GM12891 (cell line): ENCODE measurements at regions not wholly inside any gene's neighbourhood (a gene's known extent, or its start where the extent isn't known, plus 50 kb on each side); places are given as distances from the start of the nearest gene placed in this dataset.

Experiments
- DNase-seq: peaks from one replicate; pipeline ENCODE4 v3.0.0; 2011; ENCODE audit warnings: low spot score; ENCODE audit not compliant: insufficient read length
- FAIRE-seq: peaks from 2 replicates; lab custom pipeline; 2011; peaks lifted over from hg19 to GRCh38; lab: Jason Lieb, UNC
- PAX5 ChIP-seq: IDR thresholded peaks from 2 replicates; pipeline ENCODE4 v1.6.1; 2011; ENCODE audit warnings: low read length, moderate library complexity, mild to moderate bottlenecking; ENCODE audit not compliant: insufficient read depth, severe bottlenecking
- POLR2A ChIP-seq: IDR thresholded peaks from 2 replicates; pipeline ENCODE4 v1.6.1; 2011; ENCODE audit warnings: low read depth, low read length, control low read depth
- POLR2AphosphoS5 ChIP-seq: IDR thresholded peaks from 2 replicates; pipeline ENCODE4 v1.6.1; 2011; ENCODE audit warnings: low read depth, low read length, control low read depth
- POU2F2 ChIP-seq: IDR thresholded peaks from 2 replicates; pipeline ENCODE4 v1.6.1; 2011; ENCODE audit warnings: low read depth, mild to moderate bottlenecking, control low read depth, low read length, moderate library complexity
- SPI1 ChIP-seq: IDR thresholded peaks from 2 replicates; pipeline ENCODE4 v1.6.1; 2011; ENCODE audit warnings: low read depth, low read length, control low read depth
- TAF1 ChIP-seq: IDR thresholded peaks from 2 replicates; pipeline ENCODE4 v1.6.1; 2011; ENCODE audit warnings: low read depth, low read length, control low read depth

DNA sequence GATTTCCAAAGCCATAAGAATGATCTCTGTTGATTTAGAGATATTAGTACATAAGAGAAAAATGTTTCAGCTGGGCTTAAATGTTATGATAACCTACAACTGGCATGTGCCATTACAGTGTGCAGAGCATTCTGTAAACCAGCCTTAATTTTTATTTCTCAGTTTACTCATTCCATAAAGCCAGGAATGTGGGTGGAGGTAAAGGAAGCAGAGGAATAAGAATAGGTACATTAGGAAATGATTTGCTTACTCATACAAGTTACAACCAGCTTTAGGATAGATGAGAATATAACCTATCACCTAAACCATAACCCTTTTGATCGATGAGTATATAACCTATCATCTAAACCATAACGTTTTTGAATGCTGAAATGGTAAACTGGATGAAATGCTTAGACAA, 1394.7 kb upstream of the ACVR2A start:
- DNase-seq, result no peak
- TF ChIP-seq TAF1 (no peak), SPI1 (no peak), POU2F2 (no peak), POLR2AphosphoS5 (no peak), PAX5 (no peak), POLR2A (no peak)
- no peak for FAIRE-seq

DNA sequence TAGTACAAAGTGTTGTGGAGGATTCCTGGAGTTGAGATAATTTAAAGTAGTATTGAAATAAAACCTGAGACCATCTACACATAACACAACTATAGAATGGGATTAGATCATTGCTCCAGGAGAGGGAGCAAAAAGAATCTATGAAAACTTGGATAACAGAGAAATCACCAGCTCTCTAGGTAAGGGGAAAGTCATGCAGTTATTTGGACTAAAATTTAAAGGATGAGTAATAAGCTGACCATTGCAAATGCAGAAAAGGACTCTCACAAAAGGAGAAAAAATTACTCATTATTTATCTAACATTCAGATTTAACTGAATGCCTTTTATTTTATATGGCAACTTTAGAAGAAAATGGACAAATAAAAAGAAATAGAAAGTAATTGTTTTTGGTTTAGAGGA, 1399.8 kb upstream of the ACVR2A start:
- TF ChIP-seq POU2F2 (no peak), POLR2AphosphoS5 (no peak), POLR2A (no peak), PAX5 (no peak), TAF1 (no peak), SPI1 (no peak)
- DNase-seq (no peak), FAIRE-seq (no peak)

DNA sequence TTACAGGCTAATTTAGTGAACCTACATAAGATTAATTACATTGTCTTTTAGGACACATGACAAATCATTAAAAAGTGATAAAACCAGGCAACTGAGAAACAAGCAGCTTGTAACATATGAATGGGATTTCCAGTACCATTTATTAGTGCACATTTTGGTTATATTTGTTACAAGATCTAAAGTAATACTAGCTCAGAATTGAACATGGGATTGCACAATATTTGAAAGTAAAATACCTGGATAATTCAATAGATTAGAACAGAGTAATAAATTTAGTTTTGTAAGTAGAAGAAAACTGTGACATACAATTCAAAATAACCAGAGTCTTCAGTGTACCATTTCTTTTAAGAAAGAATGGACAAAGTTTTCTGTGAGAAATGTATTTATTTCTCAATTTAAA, 1400.7 kb upstream of the ACVR2A start:
- FAIRE-seq (no peak), DNase-seq (no peak)
- no peak for TF ChIP-seq POLR2A
- TF ChIP-seq PAX5, result no peak
- no peak for TF ChIP-seq POLR2AphosphoS5
- TF ChIP-seq POU2F2, result no peak
- TF ChIP-seq SPI1, result no peak
- TF ChIP-seq TAF1, result no peak

GRCh38 chr2:146438246-146438645, 1406.6 kb upstream of the ACVR2A start:
- DNase-seq (no peak), FAIRE-seq (no peak)
- TF ChIP-seq TAF1, result no peak
- no peak for TF ChIP-seq SPI1
- no peak for TF ChIP-seq POU2F2
- TF ChIP-seq PAX5, result no peak
- no peak for TF ChIP-seq POLR2AphosphoS5
- TF ChIP-seq POLR2A, result no peak

DNA sequence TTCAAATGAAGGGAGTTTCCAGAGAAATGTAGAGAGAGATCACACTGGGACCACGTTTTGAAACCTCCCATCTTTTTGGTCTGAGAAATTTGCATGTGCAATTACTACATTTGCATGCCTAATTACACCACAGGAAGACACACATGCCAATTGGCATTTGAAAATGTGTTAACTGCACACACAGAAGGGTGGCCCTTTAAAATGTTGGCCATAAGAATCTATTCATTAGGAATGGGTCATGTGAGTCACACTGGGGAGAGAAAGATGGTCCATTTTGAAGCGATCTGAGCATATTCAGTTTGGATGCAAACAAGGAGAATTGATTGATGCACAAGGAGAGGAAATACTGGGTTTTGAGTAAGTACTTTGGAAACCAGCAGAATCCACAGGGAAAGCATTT, 1407.1 kb upstream of the ACVR2A start:
- no peak for TF ChIP-seq POLR2A
- no peak for TF ChIP-seq POU2F2
- no peak for TF ChIP-seq SPI1
- TF ChIP-seq TAF1, result no peak
- TF ChIP-seq PAX5, result no peak
- no peak for TF ChIP-seq POLR2AphosphoS5
- FAIRE-seq (no peak), DNase-seq (no peak)

GRCh38 chr2:146433116-146433875, 1411.5 kb upstream of the ACVR2A start:
- TF ChIP-seq POLR2A (no peak), TAF1 (no peak), POU2F2 (no peak), SPI1 (no peak), POLR2AphosphoS5 (no peak), PAX5 (no peak)
- FAIRE-seq (no peak), DNase-seq (no peak)

GRCh38 chr2:146429366-146429765, 1415.5 kb upstream of the ACVR2A start:
- DNase-seq, result no peak
- TF ChIP-seq POLR2A (no peak), TAF1 (no peak), POLR2AphosphoS5 (no peak), POU2F2 (no peak), SPI1 (no peak), PAX5 (no peak)
- no peak for FAIRE-seq

DNA sequence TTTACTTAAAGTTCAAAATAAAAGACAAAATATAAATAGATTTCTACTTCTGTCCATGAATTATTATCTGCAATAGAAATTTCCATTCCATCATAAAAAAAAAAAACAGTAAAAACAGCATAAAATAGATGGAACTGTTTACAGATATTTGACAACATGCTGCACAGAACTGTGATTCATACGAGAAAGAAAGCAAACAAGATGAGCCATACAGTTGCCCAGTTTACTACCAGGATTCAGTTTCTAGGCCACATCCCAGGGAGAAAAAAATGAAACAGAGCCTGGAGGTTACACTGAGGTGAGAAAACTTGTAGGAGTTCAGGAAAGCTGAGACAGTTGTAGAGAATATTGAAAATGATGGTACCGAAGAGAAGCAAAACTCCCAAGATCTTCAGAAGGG, 1426.9 kb upstream of the ACVR2A start:
- TF ChIP-seq POU2F2 (no peak), TAF1 (no peak), SPI1 (no peak), POLR2A (no peak), POLR2AphosphoS5 (no peak), PAX5 (no peak)
- DNase-seq (no peak), FAIRE-seq (no peak)

- FAIRE-seq, result no peak
- no peak for DNase-seq
- no peak for TF ChIP-seq PAX5
- TF ChIP-seq POLR2A, result no peak
- TF ChIP-seq POLR2AphosphoS5, result no peak
- no peak for TF ChIP-seq SPI1
- no peak for TF ChIP-seq TAF1
- no peak for TF ChIP-seq POU2F2
These were observed 1429.5 kb upstream of the ACVR2A start for GRCh38 chr2:146415291-146415690.

DNA sequence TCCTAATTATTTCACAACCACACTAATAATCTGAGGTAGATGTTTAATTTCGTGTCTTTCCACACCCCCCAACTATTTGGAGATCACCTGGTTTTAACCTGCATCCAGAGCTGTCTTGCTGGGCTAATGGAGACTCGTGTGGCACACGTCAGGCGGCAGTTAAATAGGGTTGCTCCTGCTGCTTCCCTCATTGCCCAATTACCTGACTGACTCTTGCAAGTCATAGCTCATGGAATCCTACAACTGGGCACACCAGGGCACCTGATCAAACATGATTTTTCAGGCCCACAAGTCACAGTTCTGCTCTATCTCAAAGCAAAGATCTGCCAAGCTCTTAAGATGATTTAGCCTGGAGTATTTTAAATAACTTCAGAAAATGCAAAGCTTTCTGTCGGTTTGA, 1430.4 kb upstream of the ACVR2A start:
- DNase-seq, result no peak
- FAIRE-seq, result no peak

More for the DNA sequence above, 1430.4 kb upstream of the ACVR2A start:
- TF ChIP-seq SPI1 (no peak), POU2F2 (no peak), TAF1 (no peak), POLR2A (no peak), POLR2AphosphoS5 (no peak)
